HEK293 (cell line): ENCODE measurements at regions not wholly inside any gene's neighbourhood (a gene's known extent, or its start where the extent isn't known, plus 50 kb on each side); places are given as distances from the start of the nearest gene placed in this dataset.

Source experiments
- CTCF ChIA-PET: fragments of 350-600 bp; formaldehyde crosslinking; extraction: SDS; loops from one replicate; lab custom pipeline; 2021; ENCODE audit warnings: antibody characterized with exemption; lab: Yijun Ruan, JAX
- POLR2A ChIA-PET: fragments of 300-600 bp; formaldehyde crosslinking; extraction: SDS; loops from one replicate; lab custom pipeline; 2020; ENCODE audit warnings: antibody characterized with exemption, inconsistent platforms; lab: Yijun Ruan, JAX
- H3K27ac ChIP-seq: fragments of 200-500 bp; sonication (Bioruptor generic); 2 replicates; pipeline ENCODE4 v1.5.1; 2014; ENCODE audit warnings: low read depth, low read length, control low read depth, inconsistent platforms; ENCODE audit errors: extremely low read depth
- H3K36me3 ChIP-seq, 2 experiments: fragments of 200-500 bp in 1 of 2; sonication (Bioruptor generic) in 1 of 2; 1 replicate in 1 of 2; 2 replicates in 1 of 2; pipeline ENCODE4 v1.5.1; 2014 to 2017; ENCODE audit warnings: inconsistent platforms in 2 of 2, low read length in 2 of 2; ENCODE audit not compliant: control insufficient read depth in 2 of 2, insufficient read depth in 1 of 2
- H3K4me1 ChIP-seq: fragments of 200-500 bp; sonication (Bioruptor generic); 2 replicates; pipeline ENCODE4 v1.5.1; 2014; ENCODE audit warnings: mild to moderate bottlenecking, low read length, inconsistent platforms; ENCODE audit not compliant: control insufficient read depth, insufficient read depth
- H3K4me3 ChIP-seq: 2 replicates; pipeline ENCODE4 v1.5.1; 2011; ENCODE audit warnings: low read depth, mild to moderate bottlenecking, control low read depth, low read length, moderate library complexity
- H3K9me3 ChIP-seq: fragments of 200-500 bp; sonication (Bioruptor generic); 2 replicates; pipeline ENCODE4 v1.5.1; 2014; ENCODE audit warnings: low read depth, low read length, inconsistent platforms; ENCODE audit not compliant: control insufficient read depth, insufficient read depth
- ATF2 ChIP-seq: fragments of 450-650 bp; formaldehyde crosslinking; IDR thresholded peaks from 2 replicates; pipeline ENCODE4 v1.5.1; 2016; ENCODE audit warnings: missing biosample characterization, missing genetic modification characterization, low read depth
- GLI2 ChIP-seq: fragments of 450-650 bp; formaldehyde crosslinking; IDR thresholded peaks from 2 replicates; pipeline ENCODE4; 2017; ENCODE audit warnings: missing biosample characterization, missing genetic modification characterization, low read depth, borderline replicate concordance
- HOXA7 ChIP-seq: sonication (generic); formaldehyde crosslinking; IDR thresholded peaks from 2 replicates; pipeline ENCODE4 v1.8.1; 2022; ENCODE audit warnings: missing genetic modification reagents, borderline replicate concordance
- KLF8 ChIP-seq: fragments of 450-650 bp; formaldehyde crosslinking; IDR thresholded peaks from 2 replicates; pipeline ENCODE4 v1.5.1; 2016; ENCODE audit warnings: missing biosample characterization, missing genetic modification characterization
- MZF1 ChIP-seq: fragments of 450-650 bp; formaldehyde crosslinking; IDR thresholded peaks from 2 replicates; pipeline ENCODE4 v1.5.1; 2017; ENCODE audit warnings: missing biosample characterization, missing genetic modification characterization, borderline replicate concordance
- PRDM4 ChIP-seq: fragments of 450-650 bp; formaldehyde crosslinking; IDR thresholded peaks from 2 replicates; pipeline ENCODE4 v1.5.1; 2017; ENCODE audit warnings: missing biosample characterization, missing genetic modification characterization
- REST ChIP-seq: fragments of 450-650 bp; formaldehyde crosslinking; IDR thresholded peaks from 2 replicates; pipeline ENCODE4 v1.5.1; 2016; ENCODE audit warnings: missing biosample characterization, missing genetic modification characterization
- SETDB1 ChIP-seq: IDR thresholded peaks from one replicate; pipeline ENCODE4 v1.6.1; 2017; ENCODE audit warnings: mild to moderate bottlenecking, low read length, moderate library complexity, mixed read lengths; ENCODE audit not compliant: insufficient read length
- SP2 ChIP-seq: fragments of 450-650 bp; formaldehyde crosslinking; IDR thresholded peaks from 2 replicates; pipeline ENCODE4 v1.5.1; 2016; ENCODE audit warnings: missing biosample characterization, missing genetic modification characterization
- ZBTB7A ChIP-seq: fragments of 450-650 bp; formaldehyde crosslinking; IDR thresholded peaks from 2 replicates; pipeline ENCODE4 v1.5.1; 2016; ENCODE audit warnings: low read depth, missing biosample characterization, missing genetic modification characterization
- ZNF114 ChIP-seq: fragments of 450-650 bp; formaldehyde crosslinking; IDR thresholded peaks from 2 replicates; pipeline ENCODE4 v1.5.0; 2017; ENCODE audit warnings: missing biosample characterization, missing genetic modification characterization
- ZNF311 ChIP-seq: fragments of 450-650 bp; formaldehyde crosslinking; IDR thresholded peaks from 2 replicates; pipeline ENCODE4 v1.5.1; 2017; ENCODE audit warnings: missing biosample characterization, missing genetic modification characterization, borderline replicate concordance
- ZNF670 ChIP-seq: fragments of 450-650 bp; formaldehyde crosslinking; IDR thresholded peaks from 2 replicates; pipeline ENCODE4 v1.5.1; 2016; ENCODE audit warnings: missing biosample characterization, missing genetic modification characterization, low read depth
- ZNF791 ChIP-seq: fragments of 450-650 bp; formaldehyde crosslinking; IDR thresholded peaks from 2 replicates; pipeline ENCODE4 v1.5.1; 2016; ENCODE audit warnings: missing biosample characterization, missing genetic modification characterization
- ZNF792 ChIP-seq: fragments of 450-650 bp; formaldehyde crosslinking; IDR thresholded peaks from 2 replicates; pipeline ENCODE4 v1.5.1; 2016; ENCODE audit warnings: missing biosample characterization, missing genetic modification characterization
- ZSCAN18 ChIP-seq: fragments of 450-650 bp; formaldehyde crosslinking; IDR thresholded peaks from 2 replicates; pipeline ENCODE4 v1.5.1; 2016; ENCODE audit warnings: missing biosample characterization, missing genetic modification characterization
- TF ChIP-seq, protein P1 (sequence below): fragments of 450-650 bp; formaldehyde crosslinking; IDR thresholded peaks from 2 replicates; pipeline ENCODE4 v1.5.1; 2016; ENCODE audit warnings: missing biosample characterization, missing genetic modification characterization
- TF ChIP-seq, protein P2 (sequence below): fragments of 450-650 bp; formaldehyde crosslinking; IDR thresholded peaks from 2 replicates; pipeline ENCODE4 v1.5.1; 2016; ENCODE audit warnings: missing biosample characterization, missing genetic modification characterization

DNA sequence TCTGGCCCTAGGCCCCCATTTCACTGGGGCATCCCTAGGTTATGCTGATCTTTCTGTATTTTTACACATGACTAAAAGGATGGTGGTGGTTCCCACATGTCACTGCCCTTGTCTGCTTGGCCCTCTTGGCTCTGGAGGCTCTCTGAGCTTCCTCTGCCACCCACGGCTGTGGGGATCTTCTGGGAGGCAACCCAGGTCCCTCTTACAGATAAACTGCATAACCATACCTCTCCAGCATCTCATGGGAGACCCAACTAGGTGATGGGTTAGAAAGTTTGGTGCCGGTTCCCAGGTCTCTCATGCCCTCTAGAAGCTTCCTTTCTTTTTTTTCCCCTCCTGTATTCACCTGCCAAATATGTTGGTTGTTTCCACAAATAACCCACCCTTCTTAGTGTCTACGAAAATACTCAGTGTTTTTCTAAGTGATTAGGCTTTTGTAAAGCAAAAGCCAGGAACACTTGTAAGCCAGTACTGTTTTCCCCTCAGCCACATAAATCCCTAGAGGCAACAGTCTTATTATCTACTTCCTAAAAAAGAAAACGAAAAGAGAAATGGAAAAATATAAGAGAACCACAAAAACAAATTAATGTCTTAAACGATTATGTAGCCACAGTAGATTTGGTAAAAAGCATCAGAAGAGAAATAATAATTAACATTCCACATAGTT is 71.7 kb upstream of the SMLR1 start (continued):
- TF ChIP-seq GLI2 = no peak
- no peak for TF ChIP-seq ZNF311 (tag by site-specific recombination)
- no peak for TF ChIP-seq ZNF792
- TF ChIP-seq ZNF791 (tag by site-specific recombination) = no peak
- no peak for TF ChIP-seq SETDB1
- no peak for TF ChIP-seq SP2 (tag by site-specific recombination)
- no peak for TF ChIP-seq ATF2 (tag by site-specific recombination)
- TF ChIP-seq, protein P1, sequence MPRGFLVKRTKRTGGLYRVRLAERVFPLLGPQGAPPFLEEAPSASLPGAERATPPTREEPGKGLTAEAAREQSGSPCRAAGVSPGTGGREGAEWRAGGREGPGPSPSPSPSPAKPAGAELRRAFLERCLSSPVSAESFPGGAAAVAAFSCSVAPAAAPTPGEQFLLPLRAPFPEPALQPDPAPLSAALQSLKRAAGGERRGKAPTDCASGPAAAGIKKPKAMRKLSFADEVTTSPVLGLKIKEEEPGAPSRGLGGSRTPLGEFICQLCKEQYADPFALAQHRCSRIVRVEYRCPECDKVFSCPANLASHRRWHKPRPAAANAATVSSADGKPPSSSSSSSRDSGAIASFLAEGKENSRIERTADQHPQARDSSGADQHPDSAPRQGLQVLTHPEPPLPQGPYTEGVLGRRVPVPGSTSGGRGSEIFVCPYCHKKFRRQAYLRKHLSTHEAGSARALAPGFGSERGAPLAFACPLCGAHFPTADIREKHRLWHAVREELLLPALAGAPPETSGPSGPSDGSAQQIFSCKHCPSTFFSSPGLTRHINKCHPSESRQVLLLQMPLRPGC (tag by site-specific recombination) = no peak
- no peak for TF ChIP-seq ZNF114
- no peak for TF ChIP-seq ZSCAN18 (tag by site-specific recombination)
- no peak for TF ChIP-seq ZBTB7A (tag by site-specific recombination)
- no peak for TF ChIP-seq REST

DNA sequence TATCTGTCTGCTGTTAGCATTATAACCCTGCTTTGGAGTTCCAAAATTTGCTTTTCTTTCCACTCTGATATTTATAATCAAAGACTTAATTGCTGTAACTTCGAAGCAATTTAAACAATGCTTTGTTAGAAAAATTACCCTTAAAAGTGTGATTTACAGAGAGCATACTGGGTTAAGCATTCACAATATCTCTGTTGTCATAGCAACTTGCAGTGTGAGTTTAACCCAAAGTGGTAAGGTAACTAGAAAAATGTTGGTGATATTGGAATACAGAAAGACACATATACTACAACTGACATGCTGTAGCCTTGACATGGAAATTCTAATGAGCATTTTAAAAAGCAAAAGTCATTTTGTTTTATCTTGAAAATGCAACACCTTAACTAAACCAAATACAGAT is 70.4 kb upstream of the SMLR1 start:
- H3K36me3 ChIP-seq = no peaks in the 10 kb centered on the region
- ChIA-PET POLR2A (no interaction called here), CTCF (interaction anchor here (1.0 kb wide), 1 partner anchor 13 kb away, joined by 3 read pairs; no protein-coding TSS in a partner anchor)
- H3K4me1 ChIP-seq = no peaks in the 10 kb centered on the region
- H3K27ac ChIP-seq = no peak overlapping the region
- no peak for TF ChIP-seq HOXA7
- H3K4me3 ChIP-seq = no peak overlapping the region
- H3K9me3 ChIP-seq = no peaks in the 10 kb centered on the region

DNA sequence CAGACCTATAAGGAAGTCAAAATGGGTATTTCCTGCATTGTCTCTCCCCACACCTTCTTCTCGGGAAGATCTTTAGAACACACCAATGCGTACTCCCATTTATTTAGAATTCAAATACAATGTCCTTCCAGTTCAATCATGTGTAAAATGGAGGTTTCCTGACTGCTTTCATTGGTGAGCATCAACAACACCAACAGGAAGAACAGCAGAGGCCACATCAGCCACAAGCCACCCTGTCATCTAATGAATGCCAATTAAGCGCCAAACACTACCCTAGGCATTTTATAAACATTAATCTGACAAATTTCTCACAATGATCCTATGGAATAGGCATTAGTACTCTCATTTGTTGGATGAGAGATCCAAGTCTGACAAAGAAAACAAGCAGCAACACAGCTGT is 68.4 kb upstream of the SMLR1 start:
- POLR2A ChIA-PET = no interaction called here
- no peaks in the 10 kb centered on the region for H3K4me1 ChIP-seq
- no peaks in the 10 kb centered on the region for H3K36me3 ChIP-seq
- no peak overlapping the region for H3K4me3 ChIP-seq
- no peaks in the 10 kb centered on the region for H3K9me3 ChIP-seq
- H3K27ac ChIP-seq = no peak overlapping the region
- CTCF ChIA-PET = interaction anchor here (0.6 to 2.2 kb wide), 4 partner anchors 50 to 467 kb away, joined by 3 to 7 read pairs (median 4); no protein-coding TSS in a partner anchor
- TF ChIP-seq MZF1 (tag by site-specific recombination) (no peak), ZNF670 (tag by site-specific recombination) (no peak), KLF8 (tag by site-specific recombination) (no peak), PRDM4 (tag by site-specific recombination) (no peak)
- TF ChIP-seq, protein P2, sequence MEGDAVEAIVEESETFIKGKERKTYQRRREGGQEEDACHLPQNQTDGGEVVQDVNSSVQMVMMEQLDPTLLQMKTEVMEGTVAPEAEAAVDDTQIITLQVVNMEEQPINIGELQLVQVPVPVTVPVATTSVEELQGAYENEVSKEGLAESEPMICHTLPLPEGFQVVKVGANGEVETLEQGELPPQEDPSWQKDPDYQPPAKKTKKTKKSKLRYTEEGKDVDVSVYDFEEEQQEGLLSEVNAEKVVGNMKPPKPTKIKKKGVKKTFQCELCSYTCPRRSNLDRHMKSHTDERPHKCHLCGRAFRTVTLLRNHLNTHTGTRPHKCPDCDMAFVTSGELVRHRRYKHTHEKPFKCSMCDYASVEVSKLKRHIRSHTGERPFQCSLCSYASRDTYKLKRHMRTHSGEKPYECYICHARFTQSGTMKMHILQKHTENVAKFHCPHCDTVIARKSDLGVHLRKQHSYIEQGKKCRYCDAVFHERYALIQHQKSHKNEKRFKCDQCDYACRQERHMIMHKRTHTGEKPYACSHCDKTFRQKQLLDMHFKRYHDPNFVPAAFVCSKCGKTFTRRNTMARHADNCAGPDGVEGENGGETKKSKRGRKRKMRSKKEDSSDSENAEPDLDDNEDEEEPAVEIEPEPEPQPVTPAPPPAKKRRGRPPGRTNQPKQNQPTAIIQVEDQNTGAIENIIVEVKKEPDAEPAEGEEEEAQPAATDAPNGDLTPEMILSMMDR (tag by site-specific recombination) = no peak
